Stimulated activated CD4-positive, alpha-beta T cell treated with anti-CD3 and anti-CD28 coated beads, Interleukin-2, amount 100 ng/mL, for 4 hours (primary cell): ENCODE measurements at regions not wholly inside any gene's neighbourhood (a gene's known extent, or its start where the extent isn't known, plus 50 kb on each side); places are given as distances from the start of the nearest gene placed in this dataset.

ENCODE experiments used
- DNase-seq: peaks from one replicate; pipeline ENCODE4 v3.0.0-alpha.2; 2020; ENCODE audit warnings: low read depth

- no peak for DNase-seq
These were observed 351.1 kb downstream of the MIAT start for GRCh38 chr22:27008454-27008853.

DNA sequence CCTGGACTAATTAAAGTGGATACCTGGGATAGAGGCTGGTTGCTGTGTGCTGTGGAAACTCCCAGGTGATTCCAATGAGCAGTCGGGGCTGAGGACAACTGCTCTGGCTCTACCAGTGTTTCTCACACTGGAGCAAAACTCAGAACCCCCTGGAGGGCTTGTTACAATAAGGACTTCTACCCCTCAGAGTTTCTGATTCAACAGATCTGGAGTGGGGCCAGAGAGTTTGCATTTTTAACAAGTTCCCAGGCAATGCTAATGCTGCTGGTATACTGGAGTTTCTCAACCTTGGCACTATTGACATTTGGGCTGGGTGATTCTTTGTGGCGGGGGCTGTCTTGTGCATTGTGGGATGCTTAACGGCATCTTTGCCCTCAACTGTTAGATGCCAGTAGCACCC, 353.7 kb downstream of the MIAT start:
- DNase-seq, result no peak

DNA sequence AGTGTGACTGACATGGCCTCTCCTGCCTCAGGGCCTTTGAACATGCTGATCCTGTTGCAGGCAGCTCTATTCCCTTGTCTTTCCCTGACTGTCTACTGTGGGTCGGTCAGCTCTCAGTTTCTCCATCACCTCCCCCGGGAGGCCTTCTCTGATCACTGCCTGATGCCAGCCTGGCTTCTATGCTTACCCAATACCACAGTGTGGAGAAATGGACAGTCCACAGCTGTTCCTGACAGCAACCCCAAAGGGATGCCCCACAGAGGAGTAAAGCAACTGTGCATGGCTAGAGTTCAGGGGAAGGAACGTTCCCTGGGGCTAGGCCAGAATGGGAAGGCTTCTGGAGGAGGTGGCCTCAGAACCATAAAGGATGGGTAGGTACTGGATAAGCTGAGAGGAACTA, 354.3 kb downstream of the MIAT start:
- no peak for DNase-seq

- DNase-seq, result no peak
These were observed 362.4 kb downstream of the MIAT start for GRCh38 chr22:27019827-27020226.

DNA sequence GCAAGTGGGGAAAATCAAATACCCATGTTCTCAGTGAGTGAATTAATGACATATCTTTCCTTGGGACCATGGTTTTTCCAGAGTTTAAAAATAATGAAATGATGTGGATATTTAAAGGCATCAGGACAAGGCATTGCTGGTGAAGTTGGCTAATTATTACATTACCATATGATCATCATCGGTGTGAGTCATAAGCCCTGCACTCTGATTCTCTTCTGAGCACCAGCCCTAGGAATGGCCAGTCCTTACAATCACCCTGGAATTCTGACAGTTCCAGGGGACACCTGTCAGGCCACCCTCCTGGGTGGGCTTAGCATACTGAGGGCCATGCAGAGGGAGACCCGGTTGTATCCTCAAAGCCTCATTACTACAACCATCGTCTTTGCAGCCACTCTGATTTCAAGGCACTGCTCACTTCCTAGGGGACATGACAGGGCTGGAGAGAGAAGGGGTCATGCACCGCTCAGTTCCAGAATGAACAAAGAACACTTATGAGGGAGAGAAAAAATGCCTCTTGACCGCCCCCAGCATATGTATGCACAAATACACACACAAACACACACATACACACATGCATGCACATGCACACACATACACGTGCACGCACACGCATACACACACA, 365.0 kb downstream of the MIAT start:
- no peak for DNase-seq

DNA sequence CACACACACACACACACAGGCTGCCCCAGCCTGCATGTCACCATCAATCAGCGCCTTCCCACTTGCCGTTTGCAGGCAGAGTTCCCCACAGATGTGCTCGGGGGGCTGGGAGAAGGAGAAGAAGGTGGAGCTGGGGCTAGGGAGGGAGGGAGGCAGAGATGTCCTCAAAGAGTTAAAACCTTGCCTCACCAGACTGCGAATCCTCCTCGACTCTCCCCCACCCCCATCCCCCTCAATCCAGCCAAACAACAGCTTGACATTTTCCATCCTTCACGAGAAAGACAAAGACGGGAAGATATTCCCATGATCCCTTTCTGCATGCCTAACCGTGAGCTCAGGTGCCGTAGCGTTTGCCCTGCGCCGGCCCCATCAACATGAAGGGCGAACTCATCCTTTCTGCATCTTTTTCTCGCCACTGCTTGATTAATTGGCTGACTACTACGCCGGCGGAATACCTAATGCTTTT, 365.5 kb downstream of the MIAT start:
- DNase-seq, result no peak

DNA sequence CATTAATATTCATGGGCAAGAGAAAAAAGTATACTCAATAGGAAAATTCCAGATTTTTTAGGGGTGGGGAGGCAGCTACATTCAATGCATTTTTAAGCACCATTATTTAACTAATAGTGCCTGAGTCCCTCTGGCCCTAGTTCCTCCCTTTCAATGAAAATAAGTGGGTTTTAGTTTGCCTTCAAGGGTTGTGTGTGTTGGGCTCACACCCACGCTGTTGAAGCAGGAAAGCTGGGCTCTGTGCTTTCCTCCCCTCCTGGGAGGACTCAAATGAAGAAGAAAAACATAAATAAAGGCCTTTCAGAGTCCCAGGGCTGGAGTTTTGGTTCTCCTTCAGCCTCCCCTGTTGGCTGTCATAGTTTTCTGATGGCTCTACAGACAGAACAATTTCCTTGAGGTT, 366.2 kb downstream of the MIAT start:
- no peak for DNase-seq

DNA sequence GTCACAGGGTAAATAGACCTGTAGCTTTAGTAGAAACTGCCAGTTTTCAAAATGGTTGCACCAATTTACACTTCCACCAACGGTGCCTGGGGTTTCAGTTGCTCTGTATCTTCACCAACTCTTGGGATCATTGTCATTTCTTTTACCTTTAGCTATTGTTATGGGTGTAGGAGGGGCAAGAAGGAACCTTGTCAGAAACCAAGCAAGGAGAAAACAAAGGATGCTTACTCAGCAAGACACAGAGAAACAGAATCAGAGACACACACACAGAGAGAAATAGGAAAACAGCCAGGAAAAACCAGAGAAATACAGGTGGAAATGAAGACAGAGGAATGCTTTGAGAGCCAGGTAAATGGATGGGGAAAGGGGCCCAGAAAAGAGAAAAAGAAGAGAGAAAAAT, 367.6 kb downstream of the MIAT start:
- no peak for DNase-seq

GRCh38 chr22:27028093-27028492, 370.7 kb downstream of the MIAT start:
- DNase-seq, result no peak

DNA sequence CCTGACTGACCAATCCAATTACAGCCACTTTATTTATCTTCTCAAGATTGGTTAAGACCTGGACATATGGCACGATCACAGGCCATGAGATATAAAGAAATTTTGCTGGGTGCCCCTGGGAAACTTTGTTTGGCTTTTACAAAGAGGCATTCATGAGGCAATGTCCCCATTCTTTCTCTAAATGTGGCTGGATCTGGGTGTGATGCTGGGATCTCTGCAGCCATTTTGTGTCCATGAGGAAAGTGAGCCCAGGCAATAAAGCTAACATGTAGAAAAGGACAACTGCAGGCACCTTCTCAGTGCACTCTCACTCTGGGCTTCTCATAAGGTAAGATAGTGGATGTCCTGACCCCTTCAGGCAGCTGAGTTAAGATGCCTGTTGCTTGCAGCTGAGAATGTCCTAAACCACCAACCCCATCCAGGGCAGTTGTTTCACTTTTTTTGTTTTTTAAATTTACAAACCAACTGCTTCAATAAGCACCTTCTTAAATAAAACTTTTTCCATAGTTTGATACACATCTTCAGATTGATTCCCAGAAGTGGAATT, 372.3 kb downstream of the MIAT start:
- no peak for DNase-seq

- no peak for DNase-seq
These were observed 374.8 kb downstream of the MIAT start for GRCh38 chr22:27032091-27032761.

DNA sequence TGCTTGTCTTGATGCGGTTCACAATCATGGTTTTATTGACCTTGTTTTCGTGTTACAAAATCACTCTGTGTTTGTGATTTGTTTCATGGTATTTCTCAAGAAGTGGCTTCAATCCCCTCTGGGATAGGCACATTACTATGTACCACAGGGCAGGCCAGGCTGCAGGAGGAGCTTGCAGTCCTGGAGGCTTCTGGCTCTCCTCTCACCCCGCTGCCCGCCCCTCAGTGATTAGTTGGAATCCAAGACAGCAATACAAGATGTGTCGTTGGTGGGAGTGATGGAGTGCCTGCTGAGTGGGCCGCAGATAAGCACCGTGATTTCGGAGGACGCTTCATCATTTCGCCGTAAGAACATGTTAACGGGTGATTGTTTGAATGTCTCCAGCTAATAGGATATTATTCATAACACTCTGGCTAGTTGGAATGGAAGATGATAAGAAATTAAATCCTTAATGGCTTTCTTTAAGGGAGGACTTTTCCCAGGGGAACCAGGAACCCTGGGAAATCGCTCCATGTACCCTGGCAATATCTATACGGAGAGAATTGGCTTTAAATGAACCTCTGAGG, 384.4 kb downstream of the MIAT start:
- no peak for DNase-seq

DNA sequence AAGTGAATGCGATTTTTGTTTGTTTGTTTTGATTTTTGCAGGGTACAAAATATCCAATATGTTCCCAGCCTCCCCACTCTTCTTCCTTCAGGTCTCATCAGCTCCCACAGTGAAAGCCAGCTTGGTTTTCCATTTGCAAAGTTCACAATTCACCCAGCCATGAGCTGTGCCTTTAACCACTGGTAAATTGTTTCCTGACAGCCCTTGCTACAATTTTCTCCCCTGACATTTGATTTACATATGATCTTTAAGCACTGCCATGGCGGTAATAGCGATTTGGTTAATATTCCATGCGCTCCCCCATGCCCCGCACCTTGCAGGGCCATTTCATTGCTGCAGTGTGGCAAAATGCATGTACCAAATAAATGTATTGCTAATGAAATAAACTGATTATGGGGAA, 385.9 kb downstream of the MIAT start:
- no peak for DNase-seq

GRCh38 chr22:27045103-27045947, 387.9 kb downstream of the MIAT start:
- no peak for DNase-seq

GRCh38 chr22:27046086-27046485, 388.7 kb downstream of the MIAT start:
- no peak for DNase-seq

- DNase-seq, result no peak
These were observed 389.2 kb downstream of the MIAT start for GRCh38 chr22:27046603-27047002.

DNA sequence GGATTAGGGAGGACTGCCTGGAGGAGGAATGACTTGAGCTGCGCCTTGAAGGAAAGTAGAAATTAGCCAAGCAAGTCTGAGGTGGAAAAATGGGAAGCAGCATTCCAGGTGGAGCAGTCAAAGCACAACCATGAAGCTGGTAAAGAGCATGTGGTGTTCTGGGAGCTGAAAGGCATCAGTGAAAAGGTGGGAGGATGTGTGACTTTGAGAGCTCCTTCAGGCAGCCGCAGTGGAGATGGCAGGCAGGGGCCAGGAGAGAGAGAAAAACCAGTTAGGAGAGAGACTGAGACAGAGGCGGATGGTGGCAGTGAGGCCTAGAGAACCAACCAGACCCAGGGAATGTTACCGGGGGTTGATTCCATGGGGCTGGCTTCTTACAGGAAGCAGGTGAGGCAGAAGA, 393.4 kb downstream of the MIAT start:
- DNase-seq, result no peak

- DNase-seq, result no peak
These were observed 394.0 kb downstream of the MIAT start for GRCh38 chr22:27051407-27051806.

DNA sequence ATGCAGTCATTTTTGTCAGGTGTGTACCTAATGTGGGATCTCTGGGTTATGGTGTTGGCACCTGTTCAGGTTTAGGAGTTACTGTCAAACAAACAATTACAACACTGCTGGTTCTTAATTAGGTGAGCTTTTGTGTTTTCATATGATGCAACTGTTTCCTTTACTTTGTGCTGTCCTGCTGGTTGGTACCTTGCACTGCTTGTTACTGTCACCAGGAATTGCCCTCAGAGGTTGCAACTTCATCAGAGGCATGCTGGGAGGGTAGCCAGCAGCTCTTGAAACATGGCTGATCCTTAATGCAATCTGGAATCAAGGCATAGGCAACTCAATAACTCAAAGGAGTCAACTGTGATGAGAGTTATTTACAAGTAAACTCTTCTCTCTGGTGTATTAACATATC, 400.3 kb downstream of the MIAT start:
- DNase-seq, result no peak

- no peak for DNase-seq
These were observed 402.8 kb downstream of the MIAT start for GRCh38 chr22:27060190-27060589.

GRCh38 chr22:27062910-27063309, 405.5 kb downstream of the MIAT start:
- DNase-seq, result no peak

DNA sequence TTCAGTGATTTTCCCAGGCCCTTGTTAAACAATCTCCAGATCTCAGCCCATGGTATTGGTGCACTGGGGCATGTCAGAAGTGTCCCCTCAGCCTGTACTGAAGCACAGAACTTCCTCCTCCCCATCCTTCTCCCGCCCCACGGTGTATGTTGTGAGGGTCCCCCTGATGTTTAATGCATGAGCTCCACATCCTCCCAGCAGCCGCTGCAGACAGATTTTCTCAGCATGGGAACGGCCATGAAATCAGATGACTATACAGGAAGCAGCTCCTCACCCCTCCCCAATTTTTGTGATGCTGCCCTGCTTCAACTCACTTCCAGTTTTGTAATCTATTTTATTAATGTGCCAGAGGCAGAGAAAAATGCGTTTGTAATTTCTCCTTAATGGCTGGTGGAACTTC, 406.0 kb downstream of the MIAT start:
- no peak for DNase-seq

GRCh38 chr22:27063841-27064240, 406.5 kb downstream of the MIAT start:
- DNase-seq, result no peak
